Inflammatory macrophage treated with lipopolysaccharide for 4 hours (primary cell): ENCODE measurements at regions not wholly inside any gene's neighbourhood (a gene's known extent, or its start where the extent isn't known, plus 50 kb on each side); places are given as distances from the start of the nearest gene placed in this dataset.

ENCODE experiments used
- DNase-seq: peaks from one replicate; pipeline ENCODE4 v3.0.0-alpha.2; 2020

DNA sequence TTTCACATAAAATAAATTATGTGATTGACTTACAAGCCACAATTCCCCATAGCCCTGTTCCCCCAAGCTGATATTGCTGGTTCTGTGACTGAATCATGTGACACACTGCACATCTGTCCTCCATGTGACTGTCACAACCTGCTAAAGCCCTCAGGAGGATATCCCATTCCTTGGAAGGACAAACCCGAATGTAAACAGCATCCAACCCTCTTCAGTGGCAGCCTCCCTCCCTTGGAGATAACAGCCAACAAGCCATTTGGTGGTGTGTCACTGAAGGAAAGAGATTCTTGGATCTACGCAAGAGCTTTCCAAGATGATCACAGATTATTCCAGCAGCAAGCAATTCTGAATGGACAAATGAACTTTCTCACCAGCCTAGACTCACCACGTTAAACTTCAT lies 153.9 kb upstream of the TIAM1 start:
- no peak for DNase-seq

DNA sequence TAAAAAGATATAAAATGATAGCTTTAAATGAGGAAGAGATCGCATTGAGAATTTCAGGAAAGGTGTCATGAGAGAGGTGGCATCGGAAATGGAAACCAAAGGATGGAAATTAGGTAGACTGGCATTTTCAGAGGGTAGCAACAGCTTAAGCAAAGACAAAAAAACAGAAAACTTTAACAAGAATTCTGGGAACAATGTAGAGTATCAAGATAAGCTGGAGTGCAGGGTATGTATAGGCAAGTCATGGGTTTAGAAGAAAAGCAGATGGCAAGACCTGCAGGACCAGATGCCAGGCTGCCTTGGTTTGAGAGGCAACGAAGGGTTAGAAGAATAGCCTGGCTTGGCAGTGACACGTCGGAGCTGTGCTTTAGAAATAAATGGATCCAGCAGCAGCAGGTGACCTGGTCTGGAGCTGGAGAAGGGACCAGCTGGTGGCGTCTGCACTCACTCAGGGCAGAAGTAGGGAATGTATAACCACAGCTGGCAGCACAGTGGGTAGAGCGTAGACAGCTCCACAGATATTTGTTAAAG lies 149.4 kb upstream of the TIAM1 start:
- DNase-seq = no peak

DNA sequence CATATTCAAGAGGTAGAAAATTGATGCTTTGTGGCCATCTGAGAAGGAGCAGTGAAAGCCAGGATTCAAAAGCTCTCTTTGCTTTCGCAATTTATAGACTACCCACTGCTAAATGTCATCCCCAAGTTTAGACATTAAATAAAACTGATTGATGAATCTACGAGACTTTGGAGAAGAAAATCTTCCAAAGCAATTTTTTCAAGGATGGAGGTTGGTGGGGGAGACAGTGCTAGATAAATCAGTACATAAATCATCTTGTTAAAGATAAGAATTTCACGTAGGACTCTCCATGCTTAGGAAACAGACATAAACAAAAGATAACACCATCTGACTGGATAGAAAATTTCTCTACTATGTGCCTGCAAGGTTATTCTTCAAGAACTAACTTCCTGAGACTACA lies 147.6 kb upstream of the TIAM1 start:
- no peak for DNase-seq

DNA sequence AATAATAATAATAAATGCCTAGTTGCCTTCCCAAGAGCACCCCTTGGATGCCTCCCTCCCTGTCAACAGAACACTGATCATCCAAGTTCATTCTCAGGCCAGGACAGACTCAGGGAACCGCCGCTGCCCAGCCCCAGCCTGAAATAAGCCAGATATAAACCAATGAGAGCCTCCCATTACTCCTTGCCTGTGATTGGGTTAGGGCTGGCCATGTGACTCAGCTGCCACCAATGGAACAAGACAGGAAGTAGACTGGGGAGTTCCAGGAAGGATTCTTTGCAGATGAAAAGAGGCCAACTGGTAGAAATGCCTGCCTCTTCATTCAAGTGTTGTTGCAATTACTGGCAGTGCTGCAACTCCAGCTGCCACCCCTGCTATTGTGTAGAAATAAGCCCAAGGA lies 146.4 kb upstream of the TIAM1 start:
- DNase-seq = no peak

DNA sequence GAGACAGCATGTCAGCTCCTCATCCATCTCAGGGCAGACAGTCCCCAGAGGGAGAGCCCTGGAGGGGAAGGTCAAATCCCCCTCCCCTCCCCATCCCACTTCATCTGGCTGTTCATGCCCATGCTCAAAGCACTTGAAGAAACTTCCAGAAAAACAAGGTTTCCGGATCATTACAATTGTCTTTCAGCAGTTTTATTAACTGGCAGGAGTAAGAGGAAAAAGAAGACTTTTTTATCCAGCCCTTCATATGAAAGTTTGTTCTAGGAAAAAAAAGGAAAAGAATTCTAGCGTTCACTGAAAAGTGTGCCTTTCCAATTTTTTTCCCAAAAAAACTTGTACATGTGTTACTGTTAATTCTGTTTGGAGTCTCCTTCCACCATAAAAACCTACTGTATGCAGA lies 145.7 kb upstream of the TIAM1 start:
- no peak for DNase-seq

DNA sequence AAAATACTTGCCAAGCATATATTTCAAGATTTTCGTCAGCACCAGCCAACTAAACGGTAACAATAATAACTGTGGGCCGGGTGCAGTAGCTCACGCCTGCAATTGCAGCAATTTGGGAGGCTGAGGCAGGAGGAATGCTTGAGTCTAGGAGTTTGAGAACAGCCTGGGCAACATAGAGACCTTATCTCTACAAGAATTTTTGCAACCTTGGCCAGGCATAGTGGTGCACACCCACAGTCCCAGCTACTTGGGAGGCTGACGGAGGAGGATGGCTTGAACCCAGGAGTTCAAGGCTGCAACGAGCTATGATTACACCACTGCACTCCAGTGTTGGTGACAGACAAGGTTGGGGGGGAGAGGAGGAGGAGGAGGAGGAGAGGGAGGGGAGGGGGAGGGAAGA lies 145.0 kb upstream of the TIAM1 start:
- no peak for DNase-seq

DNA sequence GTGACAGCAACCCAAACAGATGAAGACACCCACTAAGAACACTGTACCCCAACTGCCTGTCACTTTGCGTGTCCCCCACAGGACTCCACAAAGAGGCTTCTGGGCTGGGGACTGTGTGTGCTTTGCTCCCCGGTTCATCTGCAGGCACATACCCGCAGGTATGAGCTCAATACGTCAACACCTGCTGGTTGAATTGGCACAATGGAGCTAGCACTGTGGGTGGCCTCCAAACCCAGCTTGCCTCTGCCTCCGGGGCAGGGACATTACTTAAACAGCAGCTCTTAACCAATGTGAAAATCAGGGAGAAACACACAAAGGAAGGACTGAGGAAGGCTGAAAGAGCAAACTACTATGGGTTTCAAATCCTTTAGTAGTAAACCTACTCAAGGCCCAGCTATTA lies 140.2 kb upstream of the TIAM1 start:
- no peak for DNase-seq

DNA sequence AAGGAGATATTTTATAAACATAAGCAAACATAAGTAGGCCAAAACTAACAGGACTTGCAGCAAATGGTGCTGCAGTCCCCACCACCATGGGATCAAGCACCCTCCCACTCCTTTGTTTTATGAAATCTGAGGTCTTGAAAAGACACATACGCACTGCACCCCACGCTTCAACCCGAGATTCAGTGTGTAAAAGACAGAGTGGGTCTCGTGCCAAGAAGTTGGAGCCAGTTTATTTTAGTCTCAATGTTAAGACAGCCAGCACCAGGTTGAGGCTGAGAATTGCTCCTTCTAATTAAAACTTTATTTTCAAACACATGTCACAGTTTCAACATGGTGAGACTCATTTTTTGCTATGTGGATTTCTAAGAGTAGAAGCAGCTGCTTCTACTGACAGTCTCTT lies 139.1 kb upstream of the TIAM1 start:
- no peak for DNase-seq

DNA sequence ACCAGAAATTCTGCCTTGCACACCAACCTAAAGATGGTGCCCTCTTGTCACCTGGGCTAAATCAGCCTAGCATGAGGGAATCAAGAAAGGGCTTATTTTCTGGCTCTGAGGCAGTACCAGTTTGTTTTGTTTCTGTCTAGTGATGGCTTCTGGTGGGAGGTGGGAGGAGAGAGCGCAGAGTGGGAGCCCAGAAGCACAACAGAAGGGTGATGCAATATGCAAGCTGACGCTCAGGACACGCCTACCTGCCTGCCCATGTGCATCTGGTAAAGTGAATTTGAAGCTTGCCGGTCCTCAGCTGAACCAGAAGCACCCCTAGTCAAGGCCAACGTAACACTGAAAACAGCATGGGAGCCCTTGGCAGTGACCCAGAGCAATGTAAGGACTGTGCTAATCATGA lies 138.4 kb upstream of the TIAM1 start:
- DNase-seq = no peak

DNA sequence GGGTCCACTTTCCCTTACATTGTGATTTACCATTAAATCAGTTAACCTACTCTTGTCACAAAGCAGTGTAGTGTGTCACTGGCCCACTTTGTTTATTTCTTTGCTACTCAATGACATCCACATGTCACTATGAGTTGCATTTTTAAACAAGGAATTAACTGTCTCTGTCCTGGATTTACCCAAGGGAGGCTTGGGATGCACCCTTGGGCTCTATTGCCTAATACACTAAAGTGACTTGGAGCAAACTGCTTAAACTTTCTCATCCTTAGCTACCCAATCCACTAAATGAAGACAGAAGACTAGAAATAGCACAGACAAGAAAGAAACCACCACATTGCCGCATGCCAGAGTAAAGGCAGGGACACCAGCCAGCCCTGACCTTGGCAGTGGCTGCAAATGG lies 136.2 kb upstream of the TIAM1 start:
- no peak for DNase-seq

DNA sequence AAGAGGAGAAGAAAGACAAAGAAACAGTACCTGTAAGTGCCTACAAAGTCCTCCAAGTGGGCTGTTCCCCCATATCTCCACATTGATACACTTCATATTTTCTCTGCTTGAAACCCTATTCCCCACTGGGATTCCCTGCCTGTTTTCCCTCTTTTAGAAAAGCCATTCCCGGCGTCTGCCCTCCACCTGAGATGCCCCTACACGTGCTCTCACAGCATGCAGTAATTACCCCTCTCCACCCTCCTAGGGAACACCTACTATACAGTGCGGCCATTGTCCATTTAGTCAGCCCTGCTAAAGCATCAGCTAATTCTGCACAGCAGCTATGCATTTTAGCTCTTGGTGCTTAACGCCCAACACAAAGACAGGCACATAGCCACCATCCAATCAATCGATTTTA lies 135.7 kb upstream of the TIAM1 start:
- DNase-seq = no peak

DNA sequence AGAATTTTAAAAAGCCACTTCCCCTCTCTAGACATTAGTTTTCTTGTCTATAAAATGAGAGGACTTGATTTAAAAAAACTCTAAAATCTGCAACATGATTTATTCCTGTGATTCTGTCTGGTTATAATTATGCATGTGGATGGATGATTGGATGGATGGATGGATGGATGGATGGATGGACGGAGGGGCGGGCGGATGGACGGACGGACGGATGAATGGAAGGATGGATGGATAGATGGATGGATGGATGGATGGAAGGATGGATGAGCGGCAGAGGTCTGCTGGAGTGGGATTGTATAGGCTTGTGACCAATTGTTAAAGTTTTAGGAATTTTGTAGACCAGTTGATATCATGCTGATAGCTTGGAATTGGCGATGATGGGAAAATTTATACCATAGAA lies 135.2 kb upstream of the TIAM1 start:
- DNase-seq = no peak

DNA sequence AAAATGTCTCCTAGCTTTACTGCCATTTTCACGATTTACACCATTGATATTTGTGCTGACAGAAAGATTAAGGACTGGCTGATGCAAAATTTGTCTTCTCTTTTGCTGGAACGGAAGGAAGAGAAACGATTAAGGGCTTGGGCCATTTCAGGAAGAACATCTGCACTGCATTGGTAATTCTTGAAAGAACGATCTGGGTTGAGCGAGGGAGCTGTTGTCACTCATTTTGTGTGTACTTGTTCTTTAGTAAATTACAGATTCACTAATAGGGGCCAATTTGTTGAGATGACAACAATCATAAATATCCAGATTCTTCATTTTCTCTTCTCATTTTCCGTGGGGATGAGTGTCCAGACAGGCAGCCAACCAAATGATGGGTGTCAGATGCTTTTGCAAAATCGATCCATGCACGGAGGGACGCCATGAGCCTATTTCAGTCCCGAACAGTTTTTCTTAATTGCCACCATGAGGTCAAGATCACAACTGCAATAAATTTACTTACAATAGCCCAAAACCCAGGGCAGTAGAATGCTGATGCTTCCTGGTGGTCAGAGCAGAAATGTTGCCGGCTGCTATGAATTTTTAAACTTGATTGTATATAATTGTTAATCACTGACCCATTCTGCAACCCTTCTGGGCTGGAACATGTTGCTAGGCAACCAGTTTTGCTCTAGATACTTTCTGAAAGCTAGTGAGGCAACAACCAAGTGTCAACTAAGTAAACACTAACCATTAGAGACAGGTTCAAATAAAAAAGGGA lies 132.4 kb upstream of the TIAM1 start:
- no peak for DNase-seq

DNA sequence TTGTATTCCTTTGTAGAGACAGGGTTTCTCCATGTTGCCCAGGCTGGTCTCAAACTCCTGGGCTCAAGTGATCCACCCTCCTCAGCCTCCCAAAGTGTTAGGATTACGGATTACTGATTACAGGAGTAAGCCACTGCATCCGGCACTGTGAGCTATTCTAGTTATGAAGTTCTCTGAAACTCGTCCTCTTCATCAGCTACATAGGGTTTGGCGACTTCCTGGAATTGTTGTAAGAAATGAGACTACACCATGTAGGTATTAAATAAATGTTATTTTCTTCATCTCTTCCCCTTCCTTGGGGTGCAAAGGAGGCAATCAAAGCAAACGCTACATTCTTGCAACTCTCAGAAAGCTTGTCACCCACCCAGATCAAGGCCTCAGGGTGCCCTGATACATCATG lies 131.2 kb upstream of the TIAM1 start:
- DNase-seq = no peak

DNA sequence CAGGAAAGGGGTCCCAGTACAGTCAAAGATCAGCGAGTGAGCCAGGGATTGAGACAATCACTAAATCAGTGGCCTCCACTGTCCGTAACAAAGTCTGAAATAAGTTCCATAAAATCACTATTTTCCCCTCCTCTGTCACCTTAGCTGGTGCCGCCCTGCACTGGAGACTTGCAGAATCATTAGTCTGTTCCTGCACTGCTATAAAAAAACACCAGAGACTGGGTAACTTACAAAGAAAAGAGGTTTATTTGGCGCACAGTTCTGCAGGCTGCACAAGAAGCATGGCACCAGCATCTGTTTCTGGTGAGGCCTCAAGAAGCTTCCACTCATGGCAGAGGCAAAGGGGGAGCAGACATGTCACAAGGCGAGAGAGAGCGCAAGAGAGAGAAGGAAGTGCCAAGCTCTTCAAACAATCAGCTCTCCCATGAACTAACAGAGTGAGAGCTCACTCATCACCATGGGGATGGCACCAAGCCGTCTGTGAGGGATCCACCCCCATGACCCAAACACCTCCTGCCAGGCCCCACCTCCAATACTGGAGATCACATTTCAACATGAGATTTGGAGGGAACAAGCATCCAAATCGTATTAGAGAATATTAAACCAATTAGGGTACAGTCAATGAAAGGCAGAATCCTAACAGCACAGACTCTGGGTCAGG lies 129.8 kb upstream of the TIAM1 start:
- no peak for DNase-seq

DNA sequence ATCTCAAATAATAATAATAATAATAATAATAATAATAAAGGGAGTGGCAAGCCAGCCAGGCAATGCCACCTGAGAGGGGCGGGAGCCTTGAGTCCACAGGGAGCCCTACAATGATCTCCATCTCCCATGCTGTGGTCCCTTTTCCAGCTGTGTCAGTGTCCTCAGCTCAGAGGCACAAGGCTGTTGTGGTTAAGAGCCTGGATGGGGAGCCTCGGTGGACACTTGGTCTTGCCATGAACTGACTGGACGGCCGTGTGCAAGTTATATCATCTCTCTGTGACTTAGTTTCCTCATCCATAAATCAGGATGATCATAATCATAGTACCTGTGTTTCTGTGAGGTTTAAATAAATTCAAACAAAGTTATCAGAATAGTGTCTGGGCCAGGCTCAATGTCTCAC lies 127.8 kb upstream of the TIAM1 start:
- no peak for DNase-seq

DNA sequence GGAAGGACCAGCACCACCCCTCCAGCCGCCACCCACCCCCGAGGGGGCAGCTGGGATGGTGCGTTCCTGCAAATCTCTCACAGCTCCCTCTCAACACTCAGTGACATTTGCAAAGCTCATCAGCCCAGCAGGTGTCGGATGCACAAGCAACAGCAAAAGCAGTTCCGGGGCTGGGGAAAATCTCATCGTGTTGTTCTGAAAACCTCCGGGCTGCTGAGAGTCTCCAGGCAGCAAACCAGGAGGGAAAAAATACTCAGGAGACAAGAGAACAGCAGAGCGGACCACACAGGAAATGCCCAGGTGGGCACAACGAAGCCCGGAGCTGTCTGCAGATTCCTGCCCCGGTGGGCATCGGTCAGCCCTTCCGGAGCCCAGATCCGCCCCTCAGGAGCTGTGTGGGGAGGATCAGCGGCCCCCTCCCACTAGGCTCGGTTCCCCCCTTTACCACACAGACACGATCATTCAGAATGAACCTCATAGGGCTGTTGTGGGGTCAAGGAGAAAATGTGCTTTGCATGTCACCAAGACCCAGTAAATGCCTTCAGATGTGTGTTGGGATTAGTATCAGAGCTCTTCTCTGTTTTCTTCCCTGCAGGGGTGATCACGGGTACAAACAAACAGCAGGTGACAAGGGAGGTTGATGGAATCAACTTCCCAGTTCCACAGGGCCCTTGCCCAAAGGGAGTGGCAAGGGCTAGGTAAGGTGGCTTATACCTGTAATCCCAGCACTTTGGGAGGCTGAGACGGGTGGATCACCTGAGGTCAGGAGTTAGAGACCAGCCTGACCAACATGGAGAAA lies 127.0 kb upstream of the TIAM1 start:
- DNase-seq = no peak

DNA sequence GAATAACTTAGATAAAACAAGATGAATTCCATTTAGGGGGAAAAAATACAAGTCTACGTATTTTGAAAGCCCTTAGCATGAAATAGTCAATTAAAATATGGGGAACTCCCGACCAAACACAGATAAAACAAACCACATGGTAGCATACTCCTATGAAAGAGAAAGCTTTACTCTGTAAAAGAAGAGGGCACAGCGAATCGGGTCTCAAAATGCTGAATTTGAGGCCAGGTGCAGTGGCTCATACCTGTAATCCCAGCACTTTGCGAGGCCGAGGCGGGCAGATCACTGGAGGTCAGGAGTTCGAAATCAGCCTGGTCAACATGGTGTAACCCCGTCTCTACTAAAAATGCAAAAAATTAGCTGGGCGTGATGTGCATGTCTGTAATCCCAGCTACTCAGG lies 116.9 kb upstream of the TIAM1 start:
- no peak for DNase-seq

DNA sequence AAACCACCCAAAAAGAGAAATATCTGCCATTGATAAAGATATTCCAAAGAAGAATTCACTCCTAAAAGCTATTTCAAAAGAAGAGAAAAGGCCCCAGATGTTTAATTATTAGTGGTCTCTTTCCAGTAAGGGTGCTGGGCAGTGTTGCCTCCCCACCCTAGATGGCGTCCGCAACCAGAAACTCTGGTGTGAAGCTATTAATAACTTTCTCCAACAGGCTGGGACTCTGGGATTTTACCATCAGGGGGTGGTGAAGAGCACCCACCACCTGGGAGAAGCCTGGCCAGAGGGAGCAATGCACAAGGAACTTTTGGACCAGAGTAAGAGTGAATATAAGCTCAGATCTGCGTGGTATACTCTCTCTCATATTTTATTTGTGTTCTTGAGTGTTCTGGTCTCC lies 115.4 kb upstream of the TIAM1 start:
- no peak for DNase-seq

DNA sequence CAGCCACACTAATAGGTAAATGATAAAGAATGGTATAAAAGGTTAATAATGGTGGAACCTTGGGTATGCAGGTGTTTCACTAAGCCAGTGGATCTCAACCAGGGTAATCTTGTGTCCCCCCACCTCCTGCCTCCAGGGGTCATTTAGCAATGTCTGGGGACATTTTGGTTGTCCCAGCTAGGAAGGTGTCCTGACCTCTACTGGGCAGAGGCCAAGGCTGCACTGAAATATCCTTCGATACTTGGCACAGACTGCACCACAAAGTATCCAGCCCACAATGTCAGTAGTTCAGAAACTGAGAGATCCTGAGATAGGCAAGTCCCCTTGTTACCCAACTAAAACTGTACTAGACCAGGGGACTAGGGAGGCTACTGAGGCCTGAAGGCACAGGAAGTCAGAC lies 113.6 kb upstream of the TIAM1 start:
- DNase-seq = no peak

DNA sequence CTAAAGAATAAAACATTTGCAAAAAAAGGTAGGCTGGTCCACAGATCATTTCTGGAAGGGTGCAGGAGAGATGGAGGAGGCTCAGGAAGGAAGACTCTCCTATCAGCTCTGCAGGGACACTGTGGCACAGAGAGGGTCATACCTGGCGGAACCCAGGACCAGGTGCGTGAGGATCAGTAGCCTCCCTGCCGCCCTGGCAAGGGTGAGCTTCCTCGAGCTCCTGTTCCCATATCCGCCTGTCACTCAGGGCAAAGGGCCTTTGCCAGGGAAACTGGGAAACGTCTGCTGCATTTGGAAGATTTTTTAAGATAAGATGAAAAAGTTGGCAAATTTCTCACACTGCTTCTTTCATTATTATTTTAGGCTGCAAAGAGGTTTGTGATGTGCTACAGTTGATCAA lies 112.1 kb upstream of the TIAM1 start:
- DNase-seq = no peak

DNA sequence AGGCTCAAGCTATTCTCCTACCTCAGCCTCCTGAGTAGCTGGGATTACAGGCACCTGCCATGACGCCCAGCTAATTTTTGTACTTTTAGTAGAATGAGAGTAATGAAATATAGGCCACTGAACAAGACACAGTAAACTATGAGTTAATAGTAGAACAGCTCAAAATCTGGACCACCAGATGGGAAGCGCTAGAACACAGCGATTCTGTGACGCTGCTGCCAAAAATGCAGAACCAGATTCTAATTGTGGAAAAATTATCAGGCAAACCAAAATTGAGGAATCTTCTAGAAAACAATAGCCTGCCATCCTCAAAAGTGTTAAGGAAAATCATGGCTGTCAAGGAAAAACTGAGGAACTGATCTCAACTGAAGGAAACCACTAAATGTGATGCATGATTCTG lies 111.4 kb upstream of the TIAM1 start:
- no peak for DNase-seq

DNA sequence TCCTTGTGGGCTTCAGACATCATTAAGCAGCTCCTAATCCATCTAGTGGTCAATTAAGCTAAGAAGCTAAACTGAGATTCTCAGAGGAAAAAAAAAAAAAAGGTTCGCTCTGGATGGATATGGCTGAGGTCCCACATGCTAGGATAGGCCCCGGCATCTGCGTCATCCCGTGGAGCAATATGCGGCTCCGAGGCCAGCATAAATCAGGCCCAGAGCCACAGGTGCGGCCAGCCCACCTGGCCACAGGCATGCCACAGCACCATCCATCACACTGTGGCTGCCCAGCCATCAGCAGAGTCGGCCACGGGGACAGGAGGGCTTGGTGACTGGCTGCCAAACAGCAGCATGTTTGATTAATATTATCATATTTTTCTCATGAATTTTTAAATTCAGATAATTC lies 106.9 kb upstream of the TIAM1 start:
- DNase-seq = no peak

DNA sequence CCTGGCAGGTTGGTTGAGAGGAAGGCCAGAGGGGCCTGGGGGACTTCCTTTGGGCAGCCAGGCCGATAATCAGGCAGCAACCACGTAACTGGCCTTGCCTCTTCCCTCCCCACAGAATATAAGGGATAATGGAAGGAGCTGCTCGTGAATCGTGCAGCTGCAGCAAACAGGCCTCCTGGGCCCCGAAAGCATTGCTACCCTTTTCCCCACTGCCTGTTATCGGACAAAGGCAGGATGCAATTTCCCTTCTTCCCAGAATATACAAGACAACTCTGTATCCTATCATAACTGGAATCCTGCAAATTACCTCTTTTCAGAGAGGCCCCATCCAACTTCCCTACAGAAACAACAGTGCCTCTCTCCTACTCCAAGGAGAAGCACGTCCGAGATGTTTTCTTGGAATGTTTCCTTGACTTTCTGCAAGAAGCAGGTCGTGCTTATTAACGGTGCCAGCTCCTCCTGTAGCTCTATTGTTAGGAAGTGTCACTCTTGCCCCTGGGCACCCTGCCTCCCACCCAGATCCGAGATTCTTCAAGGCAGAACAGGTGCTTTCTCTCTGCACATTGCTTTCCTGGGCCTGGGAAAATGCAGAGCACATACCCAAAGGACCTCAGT lies 106.0 kb upstream of the TIAM1 start:
- no peak for DNase-seq
